Loucy (cell line): ENCODE measurements at regions not wholly inside any gene's neighbourhood (a gene's known extent, or its start where the extent isn't known, plus 50 kb on each side); places are given as distances from the start of the nearest gene placed in this dataset.

Experiments used
- H2AFZ ChIP-seq: fragments of 200-600 bp; sonication (generic); 2 replicates; pipeline ENCODE4 v1.6.0; 2016; ENCODE audit warnings: antibody characterized with exemption, mild to moderate bottlenecking, low read length, moderate library complexity
- H3F3A ChIP-seq: fragments of 200-600 bp; 2 replicates; pipeline ENCODE4 v1.6.0; 2016; ENCODE audit warnings: antibody characterized with exemption, low read depth, mild to moderate bottlenecking
- H3K27me3 ChIP-seq: fragments of 200-600 bp; sonication (generic); 2 replicates; pipeline ENCODE4 v1.6.1; 2014; ENCODE audit warnings: low read length, mild to moderate bottlenecking; ENCODE audit not compliant: insufficient read depth, poor library complexity, severe bottlenecking
- H3K36me3 ChIP-seq: fragments of 200-600 bp; sonication (generic); 2 replicates; pipeline ENCODE4 v1.6.1; 2016; ENCODE audit warnings: low read length; ENCODE audit not compliant: insufficient read depth
- H3K4me1 ChIP-seq: fragments of 200-600 bp; sonication (generic); 2 replicates; pipeline ENCODE4 v1.5.1; 2014; ENCODE audit warnings: low read length, mild to moderate bottlenecking; ENCODE audit not compliant: insufficient read depth, poor library complexity, severe bottlenecking
- H3K4me2 ChIP-seq: fragments of 200-600 bp; sonication (generic); 2 replicates; pipeline ENCODE4 v1.6.0; 2014; ENCODE audit warnings: antibody characterized with exemption, low read length, low read depth, mild to moderate bottlenecking; ENCODE audit not compliant: poor library complexity, severe bottlenecking
- H3K4me3 ChIP-seq: fragments of 200-600 bp; sonication (generic); 2 replicates; pipeline ENCODE4 v1.5.1; 2014; ENCODE audit warnings: low read length, mild to moderate bottlenecking, mixed read lengths; ENCODE audit not compliant: poor library complexity, severe bottlenecking
- H3K79me2 ChIP-seq: fragments of 200-600 bp; sonication (generic); 2 replicates; pipeline ENCODE4 v1.6.1; 2014; ENCODE audit warnings: low read length; ENCODE audit not compliant: insufficient read depth
- H3K9ac ChIP-seq: fragments of 200-600 bp; sonication (generic); 2 replicates; pipeline ENCODE4 v1.6.0; 2014; ENCODE audit warnings: mild to moderate bottlenecking, low read depth, low read length, moderate library complexity; ENCODE audit not compliant: poor library complexity, severe bottlenecking
- H3K9me2 ChIP-seq: fragments of 200-600 bp; sonication (generic); replicated peaks from 2 replicates; pipeline ENCODE4 v1.6.1; 2016; ENCODE audit warnings: low read depth, low read length, mixed read lengths
- H3K9me3 ChIP-seq: fragments of 200-600 bp; sonication (generic); 2 replicates; pipeline ENCODE4 v1.6.1; 2014; ENCODE audit warnings: mild to moderate bottlenecking, antibody characterized with exemption, low read length, low read depth; ENCODE audit not compliant: insufficient read depth
- H4K20me1 ChIP-seq: fragments of 200-600 bp; sonication (generic); 2 replicates; pipeline ENCODE4 v1.6.0; 2014; ENCODE audit warnings: antibody characterized with exemption, low read length, mild to moderate bottlenecking; ENCODE audit not compliant: insufficient read depth, poor library complexity, severe bottlenecking
- CTCF ChIP-seq: fragments of 200-600 bp; sonication (generic); conservative IDR thresholded peaks from 2 replicates; pipeline ENCODE4 v1.5.1; 2014; ENCODE audit warnings: mild to moderate bottlenecking, antibody characterized with exemption, low read length
- EZH2phosphoT487 ChIP-seq: fragments of 200-600 bp; IDR thresholded peaks from 2 replicates; pipeline ENCODE4 v1.6.1; 2018; ENCODE audit warnings: antibody characterized with exemption, mild to moderate bottlenecking, moderate library complexity, borderline replicate concordance

- no peak overlapping the region for H3K4me3 ChIP-seq
- no peak overlapping the region for H3K9ac ChIP-seq
- H3K36me3 ChIP-seq: no peaks in the 10 kb centered on the region
- H3K4me2 ChIP-seq: no peak overlapping the region
- H4K20me1 ChIP-seq: no peaks in the 10 kb centered on the region
- TF ChIP-seq EZH2phosphoT487 (no peak), CTCF (no peak)
- H3K4me1 ChIP-seq: no peaks in the 10 kb centered on the region
- no peaks in the 10 kb centered on the region for H3K79me2 ChIP-seq
- H2AFZ ChIP-seq: no peak overlapping the region
- H3K9me3 ChIP-seq: no peaks in the 10 kb centered on the region
- no peaks in the 10 kb centered on the region for H3K9me2 ChIP-seq
- H3F3A ChIP-seq: no peaks in the 10 kb centered on the region
- H3K27me3 ChIP-seq: no peaks in the 10 kb centered on the region
Observed at GRCh38 chr5:160919626-160920025, 67.6 kb upstream of the ATP10B start.

- H3K36me3 ChIP-seq: no peaks in the 10 kb centered on the region
- H3K27me3 ChIP-seq: no peaks in the 10 kb centered on the region
- no peak overlapping the region for H2AFZ ChIP-seq
- no peaks in the 10 kb centered on the region for H3K4me1 ChIP-seq
- no peak overlapping the region for H3K9ac ChIP-seq
- no peaks in the 10 kb centered on the region for H3K9me2 ChIP-seq
- no peak overlapping the region for H3K4me2 ChIP-seq
- no peaks in the 10 kb centered on the region for H3K79me2 ChIP-seq
- H3F3A ChIP-seq: no peaks in the 10 kb centered on the region
- H3K4me3 ChIP-seq: no peak overlapping the region
- TF ChIP-seq EZH2phosphoT487 (no peak), CTCF (no peak)
- H4K20me1 ChIP-seq: no peaks in the 10 kb centered on the region
- no peaks in the 10 kb centered on the region for H3K9me3 ChIP-seq
Observed at GRCh38 chr5:160918386-160918785, 66.4 kb upstream of the ATP10B start.

GRCh38 chr5:160906090-160906489 lies 54.1 kb upstream of the ATP10B start:
- no peaks in the 10 kb centered on the region for H3K79me2 ChIP-seq
- no peaks in the 10 kb centered on the region for H3K4me1 ChIP-seq
- H4K20me1 ChIP-seq: no peaks in the 10 kb centered on the region
- no peak for TF ChIP-seq CTCF
- TF ChIP-seq EZH2phosphoT487: no peak
- no peak overlapping the region for H2AFZ ChIP-seq
- no peaks in the 10 kb centered on the region for H3K9me3 ChIP-seq
- H3K36me3 ChIP-seq: no peaks in the 10 kb centered on the region
- no peaks in the 10 kb centered on the region for H3K9me2 ChIP-seq
- no peak overlapping the region for H3K9ac ChIP-seq
- no peaks in the 10 kb centered on the region for H3K27me3 ChIP-seq
- H3K4me2 ChIP-seq: no peak overlapping the region
- H3K4me3 ChIP-seq: no peak overlapping the region
- H3F3A ChIP-seq: no peaks in the 10 kb centered on the region
